Body of pancreas (tissue), 4 donors: ENCODE measurements at regions not wholly inside any gene's neighbourhood (a gene's known extent, or its start where the extent isn't known, plus 50 kb on each side); places are given as distances from the start of the nearest gene placed in this dataset.
"Not testable (repeated sequence)": the region's sequence is repeated elsewhere in the genome, so short reads cannot be mapped to it uniquely, and the experiment has no call there.

Source experiments
- ATAC-seq: fragments of 150-250 bp; one replicate; pipeline ENCODE4 v1.9.1; 2016
- DNase-seq, 4 donors: peaks; one replicate each; pipeline ENCODE4 v3.0.0-alpha.2; 2019
- H3K27ac ChIP-seq, 4 donors: fragments of 200-600 bp; sonication (generic); 1 replicate in 3 of 4; 2 replicates in 1 of 4; pipeline versions ENCODE4 v1.5.1 to v1.6.1; 2016 to 2019; ENCODE audit warnings: mild to moderate bottlenecking in 1 of 4, mixed read lengths in 1 of 4, moderate library complexity in 1 of 4
- H3K27me3 ChIP-seq, 2 donors: fragments of 200-600 bp; sonication (generic); one replicate each; pipeline ENCODE4 v1.6.0; 2016; ENCODE audit warnings: mild to moderate bottlenecking in 1 of 2
- H3K36me3 ChIP-seq, 2 donors: fragments of 200-600 bp; sonication (generic); replicated peaks in 1 of 2; 2 replicates each; pipeline ENCODE4 v1.5.1; 2016; ENCODE audit warnings: low read depth in 2 of 2; ENCODE audit not compliant: insufficient read depth in 1 of 2
- H3K4me1 ChIP-seq: fragments of 200-600 bp; sonication (generic); one replicate; pipeline ENCODE4 v1.6.0; 2016
- H3K4me3 ChIP-seq, 2 donors: fragments of 200-600 bp; sonication (generic); 1 replicate in 1 of 2; 2 replicates in 1 of 2; pipeline ENCODE4 v1.5.1; 2016 to 2019
- H3K9me3 ChIP-seq, 3 donors: fragments of 200-600 bp; sonication (generic); 1 replicate in 2 of 3; 2 replicates in 1 of 3; pipeline ENCODE4 v1.5.1; 2016
- POLR2A ChIP-seq, 3 donors: fragments of 450-650 bp; IDR thresholded peaks; one replicate each; pipeline ENCODE4 v1.6.1; 2016; ENCODE audit warnings: antibody characterized with exemption in 3 of 3, mild to moderate bottlenecking in 2 of 3
- WGBS, 2 donors: methylation state at CpG; one replicate each; pipeline ENCODE4 v1.1.5; 2017; 5-methylcytosine and 5-hydroxymethylcytosine counted together
- intact Hi-C: fragments of 100-400 bp; cut with DNase I; formaldehyde crosslinking; loops from one replicate; pipeline ENCODE4 v1.15.1; 2023
- TF ChIP-seq, protein P1 (sequence below), 7 experiments: fragments of 450-650 bp in 4 of 7; fragments of 200-600 bp in 3 of 7; sonication (generic) in 3 of 7; IDR thresholded peaks; one replicate each; pipeline ENCODE4 v1.5.1; 2016 to 2019; ENCODE audit warnings: antibody characterized with exemption in 7 of 7

GRCh38 chr6:11931296-11932035 is 80.6 kb upstream of the HIVEP1 start:
- Histone ChIP-seq H3K27me3 (no peaks in the 10 kb centered on the region), H3K36me3 (no peaks in the 10 kb centered on the region), H3K27ac (no peak overlapping the region), H3K4me1 (no peaks in the 10 kb centered on the region), H3K9me3 (no peaks in the 10 kb centered on the region), H3K4me3 (no peak overlapping the region)
- 92 to 93% methylated on average over 10 of the region's 10 CpGs for WGBS, 2 donors
- DNase-seq (no peak), ATAC-seq (no peak)
- intact Hi-C loops, result no loop called here
- TF ChIP-seq POLR2A (IDR thresholded peaks at IDR 0.05), result no peak
- TF ChIP-seq, protein P1, sequence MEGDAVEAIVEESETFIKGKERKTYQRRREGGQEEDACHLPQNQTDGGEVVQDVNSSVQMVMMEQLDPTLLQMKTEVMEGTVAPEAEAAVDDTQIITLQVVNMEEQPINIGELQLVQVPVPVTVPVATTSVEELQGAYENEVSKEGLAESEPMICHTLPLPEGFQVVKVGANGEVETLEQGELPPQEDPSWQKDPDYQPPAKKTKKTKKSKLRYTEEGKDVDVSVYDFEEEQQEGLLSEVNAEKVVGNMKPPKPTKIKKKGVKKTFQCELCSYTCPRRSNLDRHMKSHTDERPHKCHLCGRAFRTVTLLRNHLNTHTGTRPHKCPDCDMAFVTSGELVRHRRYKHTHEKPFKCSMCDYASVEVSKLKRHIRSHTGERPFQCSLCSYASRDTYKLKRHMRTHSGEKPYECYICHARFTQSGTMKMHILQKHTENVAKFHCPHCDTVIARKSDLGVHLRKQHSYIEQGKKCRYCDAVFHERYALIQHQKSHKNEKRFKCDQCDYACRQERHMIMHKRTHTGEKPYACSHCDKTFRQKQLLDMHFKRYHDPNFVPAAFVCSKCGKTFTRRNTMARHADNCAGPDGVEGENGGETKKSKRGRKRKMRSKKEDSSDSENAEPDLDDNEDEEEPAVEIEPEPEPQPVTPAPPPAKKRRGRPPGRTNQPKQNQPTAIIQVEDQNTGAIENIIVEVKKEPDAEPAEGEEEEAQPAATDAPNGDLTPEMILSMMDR (IDR thresholded peaks at IDR 0.05), result no peak

GRCh38 chr6:11930834-11931233 is 81.3 kb upstream of the HIVEP1 start:
- H3K36me3 ChIP-seq, ATAC-seq, H3K9me3 ChIP-seq, H3K27ac ChIP-seq, H3K27me3 ChIP-seq, DNase-seq, H3K4me3 ChIP-seq, intact Hi-C loops, H3K4me1 ChIP-seq: not testable (repeated sequence)
- 87 to 88% methylated on average over 6 of the region's 6 CpGs for WGBS, 2 donors

DNA sequence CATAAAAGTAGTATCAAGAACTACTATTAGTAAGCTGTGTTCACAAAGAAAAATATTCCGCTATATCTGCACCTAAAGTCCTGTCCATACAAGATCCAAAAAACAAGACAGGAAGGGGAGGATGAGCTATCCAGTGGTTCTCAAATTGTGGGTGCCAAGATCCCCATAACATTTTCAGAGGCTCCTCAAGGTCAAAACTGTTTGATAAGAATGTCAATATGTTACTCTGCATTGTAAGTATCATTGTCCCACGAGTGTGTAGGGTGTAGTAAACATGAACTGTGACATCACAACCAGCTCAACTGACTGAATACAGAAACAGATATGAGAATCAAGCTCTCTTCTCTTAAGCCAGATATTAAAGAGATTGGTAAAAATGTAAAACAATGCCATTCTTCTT is 81.9 kb upstream of the HIVEP1 start:
- no peaks in the 10 kb centered on the region for H3K27me3 ChIP-seq
- no peaks in the 10 kb centered on the region for H3K36me3 ChIP-seq
- H3K4me3 ChIP-seq, result no peak overlapping the region
- no peaks in the 10 kb centered on the region for H3K4me1 ChIP-seq
- no peak for TF ChIP-seq POLR2A (IDR thresholded peaks at IDR 0.05)
- intact Hi-C loops, result no loop called here
- WGBS, 2 donors, result 59 to 60% methylated on average over 2 of the region's 2 CpGs
- no peaks in the 10 kb centered on the region for H3K9me3 ChIP-seq
- H3K27ac ChIP-seq, result no peak overlapping the region
- ATAC-seq, result no peak
- no peak for DNase-seq

DNA sequence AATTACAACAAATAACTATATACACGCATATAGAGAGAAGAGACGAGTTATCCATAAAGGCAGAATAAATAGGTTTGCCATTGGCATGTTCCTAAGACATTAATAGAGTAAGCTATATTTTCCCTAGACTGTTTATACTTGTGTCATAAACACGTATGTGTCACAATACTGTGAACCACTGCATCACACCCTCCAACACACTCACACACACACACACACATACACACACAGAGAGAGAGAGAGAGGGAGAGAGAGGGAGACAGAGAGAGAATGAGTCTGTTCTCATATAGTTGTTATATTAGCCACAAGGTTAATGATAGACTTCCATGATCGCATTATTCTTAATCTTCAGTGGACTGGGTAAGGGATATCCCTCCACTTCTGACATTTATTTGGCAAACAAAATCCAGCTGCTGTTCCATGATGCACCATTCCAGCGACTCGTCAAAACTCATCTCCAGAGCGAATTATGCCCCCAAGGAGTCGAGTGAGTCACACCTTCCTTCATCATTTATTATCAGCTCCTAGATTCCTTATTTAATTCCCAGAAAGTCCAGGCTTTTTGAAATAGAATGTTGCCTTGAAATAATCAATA is 82.8 kb upstream of the HIVEP1 start:
- Histone ChIP-seq H3K4me1 (no peaks in the 10 kb centered on the region), H3K27ac (no peak overlapping the region), H3K36me3 (no peaks in the 10 kb centered on the region), H3K27me3 (no peaks in the 10 kb centered on the region), H3K4me3 (no peak overlapping the region), H3K9me3 (no peaks in the 10 kb centered on the region)
- TF ChIP-seq, protein P1 (IDR thresholded peaks at IDR 0.05), result no peak
- no peak for TF ChIP-seq POLR2A (IDR thresholded peaks at IDR 0.05)
- intact Hi-C loops, result no loop called here
- DNase-seq, result no peak
- WGBS, 2 donors, result 67 to 71% methylated on average over 8 of the region's 8 CpGs
- no peak for ATAC-seq

- Histone ChIP-seq H3K36me3 (no peaks in the 10 kb centered on the region), H3K9me3 (no peaks in the 10 kb centered on the region), H3K27ac (no peak overlapping the region), H3K4me3 (no peak overlapping the region), H3K4me1 (no peaks in the 10 kb centered on the region), H3K27me3 (no peaks in the 10 kb centered on the region)
- 85 to 89% methylated on average over 2 of the region's 2 CpGs for WGBS, 2 donors
- intact Hi-C loops, result no loop called here
- no peak for TF ChIP-seq POLR2A (IDR thresholded peaks at IDR 0.05)
- TF ChIP-seq, protein P1 (IDR thresholded peaks at IDR 0.05), result no peak
- no peak for ATAC-seq
- no peak for DNase-seq
Observed at GRCh38 chr6:11926594-11927407, 85.3 kb upstream of the HIVEP1 start.
